HG03095 (cell line): ENCODE measurements at regions not wholly inside any gene's neighbourhood (a gene's known extent, or its start where the extent isn't known, plus 50 kb on each side); places are given as distances from the start of the nearest gene placed in this dataset.
A peak's percentile ranks its signal among the peaks of the same experiment; 100 is the strongest.

Experiments used
- ATAC-seq: cut with Tn5 transposase; IDR thresholded peaks from one replicate; pipeline ENCODE4 v1.9.1; 2021; ENCODE audit warnings: moderate library complexity; ENCODE audit not compliant: unreplicated experiment

- no peak for ATAC-seq
Measured at GRCh38 chr11:133697603-133698180, 147.6 kb downstream of the SPATA19 start.

GRCh38 chr11:133697161-133697560 is 148.2 kb downstream of the SPATA19 start:
- ATAC-seq, result no peak

GRCh38 chr11:133695387-133695786 is 149.9 kb downstream of the SPATA19 start:
- no peak for ATAC-seq

GRCh38 chr11:133694701-133695100 is 150.6 kb downstream of the SPATA19 start:
- ATAC-seq, result no peak

- ATAC-seq, result no peak
Measured at GRCh38 chr11:133693110-133693509, 152.2 kb downstream of the SPATA19 start.

GRCh38 chr11:133692126-133692934 is 153.0 kb downstream of the SPATA19 start:
- no peak for ATAC-seq

- ATAC-seq, result no peak
Measured at GRCh38 chr11:133687781-133688180, 155.5 kb upstream of the OPCML start.

- ATAC-seq, result no peak
Measured at GRCh38 chr11:133681901-133682300, 149.6 kb upstream of the OPCML start.

GRCh38 chr11:133679896-133680295 is 147.6 kb upstream of the OPCML start:
- no peak for ATAC-seq

- no peak for ATAC-seq
Measured at GRCh38 chr11:133678191-133678590, 145.9 kb upstream of the OPCML start.

GRCh38 chr11:133677387-133677786 is 145.1 kb upstream of the OPCML start:
- ATAC-seq, result no peak

- no peak for ATAC-seq
Measured at GRCh38 chr11:133676265-133676664, 144.0 kb upstream of the OPCML start.

- ATAC-seq, result no peak
Measured at GRCh38 chr11:133669371-133670053, 137.2 kb upstream of the OPCML start.

GRCh38 chr11:133663135-133663985 is 131.1 kb upstream of the OPCML start:
- ATAC-seq, result no peak

- ATAC-seq, result no peak
Measured at GRCh38 chr11:133661846-133662245, 129.5 kb upstream of the OPCML start.

- ATAC-seq, result no peak
Measured at GRCh38 chr11:133660202-133660568, 127.9 kb upstream of the OPCML start.

GRCh38 chr11:133659538-133660201 is 127.4 kb upstream of the OPCML start:
- peak; percentile 81 for ATAC-seq

GRCh38 chr11:133657054-133657453 is 124.8 kb upstream of the OPCML start:
- ATAC-seq, result no peak

- ATAC-seq, result no peak
Measured at GRCh38 chr11:133656082-133656635, 123.9 kb upstream of the OPCML start.

GRCh38 chr11:133654630-133655212 is 122.4 kb upstream of the OPCML start:
- no peak for ATAC-seq
